GM23338 (cell line): ENCODE measurements at regions not wholly inside any gene's neighbourhood (a gene's known extent, or its start where the extent isn't known, plus 50 kb on each side); places are given as distances from the start of the nearest gene placed in this dataset.

Experiments
- ATAC-seq: fragments of 200-7000 bp; cut with Tn5 transposase; 3 replicates; pipeline ENCODE4 v1.9.1; 2020
- DNase-seq: peaks from one replicate; pipeline ENCODE4 v3.0.0-alpha.2; 2015; ENCODE audit warnings: low spot score
- H2AFZ ChIP-seq: fragments of 200-600 bp; sonication (generic); 2 replicates; pipeline ENCODE4 v1.8.0; 2016; ENCODE audit warnings: antibody characterized with exemption, mild to moderate bottlenecking, moderate library complexity
- H3F3A ChIP-seq: fragments of 200-600 bp; sonication (generic); replicated peaks from 2 replicates; pipeline ENCODE4 v1.8.0; 2017; ENCODE audit warnings: antibody characterized with exemption, mixed run types, low read depth
- H3K27ac ChIP-seq: fragments of 200-600 bp; sonication (generic); 2 replicates; pipeline ENCODE4 v1.6.1; 2016; ENCODE audit warnings: low read depth
- H3K27me3 ChIP-seq: fragments of 200-600 bp; sonication (generic); 2 replicates; pipeline ENCODE4 v1.8.0; 2016; ENCODE audit warnings: mild to moderate bottlenecking, mixed run types, moderate library complexity; ENCODE audit not compliant: insufficient read depth
- H3K36me3 ChIP-seq: fragments of 200-600 bp; sonication (generic); 2 replicates; pipeline ENCODE4 v1.8.0; 2016; ENCODE audit warnings: mild to moderate bottlenecking; ENCODE audit not compliant: insufficient read depth
- H3K4me1 ChIP-seq: fragments of 200-600 bp; sonication (generic); 2 replicates; pipeline ENCODE4 v1.8.0; 2016; ENCODE audit warnings: mild to moderate bottlenecking, moderate library complexity; ENCODE audit not compliant: insufficient read depth
- H3K4me2 ChIP-seq: fragments of 200-600 bp; sonication (generic); 2 replicates; pipeline ENCODE4 v1.7.1; 2017; ENCODE audit warnings: mixed run types
- H3K4me3 ChIP-seq: fragments of 200-600 bp; sonication (generic); 2 replicates; pipeline ENCODE4 v1.6.1; 2016; ENCODE audit warnings: mixed run types
- H3K79me2 ChIP-seq: fragments of 200-600 bp; sonication (generic); replicated peaks from 2 replicates; pipeline ENCODE4 v1.8.0; 2017; ENCODE audit warnings: mild to moderate bottlenecking; ENCODE audit not compliant: insufficient read depth
- H3K9me2 ChIP-seq: fragments of 200-600 bp; sonication (generic); 2 replicates; pipeline ENCODE4 v1.8.0; 2017; ENCODE audit not compliant: insufficient read depth
- H4K20me1 ChIP-seq: fragments of 200-600 bp; sonication (generic); replicated peaks from 2 replicates; pipeline ENCODE4 v1.8.0; 2017; ENCODE audit warnings: mild to moderate bottlenecking; ENCODE audit not compliant: insufficient read depth
- H3K27ac Mint-ChIP-seq: 2 replicates; pipeline ENCODE4 v1.8.0; 2020; ENCODE audit warnings: inconsistent platforms, mild to moderate bottlenecking, moderate library complexity, mixed read lengths
- H3K27me3 Mint-ChIP-seq: 3 replicates; pipeline ENCODE4 v1.8.0; 2022; ENCODE audit warnings: low read depth, mild to moderate bottlenecking, moderate library complexity, mixed read lengths, inconsistent platforms; ENCODE audit not compliant: insufficient read depth, poor library complexity
- H3K36me3 Mint-ChIP-seq: 3 replicates; pipeline ENCODE4 v1.8.0; 2021; ENCODE audit warnings: low read depth, mild to moderate bottlenecking, inconsistent platforms, moderate library complexity, mixed read lengths
- H3K4me1 Mint-ChIP-seq: 3 replicates; pipeline ENCODE4 v1.8.0; 2020; ENCODE audit warnings: mild to moderate bottlenecking, inconsistent platforms, mixed read lengths
- H3K4me3 Mint-ChIP-seq: 3 replicates; pipeline ENCODE4 v1.8.0; 2021; ENCODE audit warnings: moderate library complexity, mild to moderate bottlenecking, inconsistent platforms, mixed read lengths
- H3K9me3 Mint-ChIP-seq: 3 replicates; pipeline ENCODE4 v1.8.0; 2020; ENCODE audit warnings: moderate library complexity, mild to moderate bottlenecking, inconsistent platforms, mixed read lengths
- CREB1 ChIP-seq: fragments of 250-450 bp; sonication (Bioruptor Pico); IDR thresholded peaks from 2 replicates; pipeline ENCODE4 v1.5.0; 2020; ENCODE audit warnings: low read depth, mild to moderate bottlenecking, moderate library complexity
- CTCF ChIP-seq, 2 experiments: fragments of 200-600 bp in 1 of 2; sonication (generic) in 1 of 2; conservative IDR thresholded peaks; 2 replicates each; pipeline versions ENCODE4 v1.5.1 to v1.6.1; 2016 to 2017; ENCODE audit warnings: antibody characterized with exemption in 2 of 2, low read depth in 2 of 2, mild to moderate bottlenecking in 2 of 2, moderate library complexity in 1 of 2
- ETS1 ChIP-seq: IDR thresholded peaks from 2 replicates; pipeline ENCODE4 v1.6.1; 2016; ENCODE audit warnings: antibody characterized with exemption
- EZH2 ChIP-seq: fragments of 200-600 bp; sonication (generic); IDR thresholded peaks from one replicate; pipeline ENCODE4 v1.8.0; 2017; ENCODE audit warnings: antibody characterized with exemption, mild to moderate bottlenecking, low read depth; ENCODE audit not compliant: unreplicated experiment
- EZH2phosphoT487 ChIP-seq: fragments of 200-600 bp; sonication (generic); IDR thresholded peaks from one replicate; pipeline ENCODE4 v1.8.1; 2018; ENCODE audit warnings: antibody characterized with exemption; ENCODE audit not compliant: unreplicated experiment
- JUNB ChIP-seq: IDR thresholded peaks from one replicate; pipeline ENCODE4 v1.6.1; 2016; ENCODE audit warnings: antibody characterized with exemption; ENCODE audit not compliant: unreplicated experiment
- NANOG ChIP-seq: IDR thresholded peaks from 2 replicates; pipeline ENCODE4 v1.6.1; 2016; ENCODE audit warnings: antibody characterized with exemption, borderline replicate concordance
- POLR2AphosphoS5 ChIP-seq: IDR thresholded peaks from 2 replicates; pipeline ENCODE4 v1.6.1; 2016; ENCODE audit warnings: antibody characterized with exemption, low read depth
- REST ChIP-seq: IDR thresholded peaks from one replicate; pipeline ENCODE4 v1.6.1; 2018; ENCODE audit warnings: antibody characterized with exemption; ENCODE audit not compliant: unreplicated experiment
- STAT1 ChIP-seq: IDR thresholded peaks from one replicate; pipeline ENCODE4 v1.6.1; 2016; ENCODE audit warnings: antibody characterized with exemption; ENCODE audit not compliant: unreplicated experiment
- ZNF114 ChIP-seq: fragments of 250-450 bp; sonication (Bioruptor Pico); IDR thresholded peaks from 2 replicates; pipeline ENCODE4 v1.5.0; 2020; ENCODE audit warnings: mild to moderate bottlenecking, moderate library complexity
- ZNF331 ChIP-seq: fragments of 250-450 bp; sonication (Bioruptor Pico); IDR thresholded peaks from 2 replicates; pipeline ENCODE4 v1.5.0; 2020; ENCODE audit warnings: low read depth, mild to moderate bottlenecking, moderate library complexity
- ZNF462 ChIP-seq: fragments of 250-450 bp; sonication (Bioruptor Pico); IDR thresholded peaks from 2 replicates; pipeline ENCODE4 v1.5.0; 2020; ENCODE audit warnings: mild to moderate bottlenecking, moderate library complexity

- H3K4me2 ChIP-seq: no peak overlapping the region
- H3K27ac ChIP-seq: no peak overlapping the region
- TF ChIP-seq EZH2phosphoT487 (no peak), JUNB (no peak), CREB1 (no peak), ZNF331 (CRISPR knock-in tag) (no peak), CTCF (conservative IDR thresholded peaks at IDR 0.05; ENCODE audit: low read depth in 2 of 2) (no peak), ETS1 (no peak), ZNF462 (CRISPR knock-in tag) (no peak), POLR2AphosphoS5 (no peak), NANOG (no peak), REST (no peak), STAT1 (no peak), EZH2 (no peak), ZNF114 (no peak)
Measured at GRCh38 chr9:86483496-86483895, 129.3 kb upstream of the TUT7 start.

More at GRCh38 chr9:86483496-86483895, 129.3 kb upstream of the TUT7 start:
- H3K27me3 ChIP-seq: no peaks in the 10 kb centered on the region
- H3K4me1 Mint-ChIP-seq: 0 out of 3 replicates have a peak, but pooled peaks cover 1% of the 10 kb centered on the region
- H3K9me3 Mint-ChIP-seq: peaks cover 22% of the 10 kb centered on the region; the same call in 2 of the 3 replicates
- H3K27me3 Mint-ChIP-seq: peaks cover 5% of the 10 kb centered on the region
- ATAC-seq: no peak
- no peaks in the 10 kb centered on the region for H3K79me2 ChIP-seq
- no peaks in the 10 kb centered on the region for H3K36me3 ChIP-seq
- H4K20me1 ChIP-seq: no peaks in the 10 kb centered on the region
- H3K4me3 ChIP-seq: no peak overlapping the region
- no peaks in the 10 kb centered on the region for H3F3A ChIP-seq
- no peaks in the 10 kb centered on the region for H3K4me1 ChIP-seq
- H3K27ac Mint-ChIP-seq: no peak overlapping the region
- DNase-seq: no peak
- no peaks in the 10 kb centered on the region for H3K9me2 ChIP-seq
- peaks cover 2% of the 10 kb centered on the region; the same call in 2 of the 3 replicates for H3K36me3 Mint-ChIP-seq
- no peak overlapping the region for H3K4me3 Mint-ChIP-seq
- H2AFZ ChIP-seq: no peak overlapping the region
